ENCODE measurements at regions not wholly inside any gene's neighbourhood (a gene's known extent, or its start where the extent isn't known, plus 50 kb on each side); places are given as distances from the start of the nearest gene placed in this dataset.

DNA sequence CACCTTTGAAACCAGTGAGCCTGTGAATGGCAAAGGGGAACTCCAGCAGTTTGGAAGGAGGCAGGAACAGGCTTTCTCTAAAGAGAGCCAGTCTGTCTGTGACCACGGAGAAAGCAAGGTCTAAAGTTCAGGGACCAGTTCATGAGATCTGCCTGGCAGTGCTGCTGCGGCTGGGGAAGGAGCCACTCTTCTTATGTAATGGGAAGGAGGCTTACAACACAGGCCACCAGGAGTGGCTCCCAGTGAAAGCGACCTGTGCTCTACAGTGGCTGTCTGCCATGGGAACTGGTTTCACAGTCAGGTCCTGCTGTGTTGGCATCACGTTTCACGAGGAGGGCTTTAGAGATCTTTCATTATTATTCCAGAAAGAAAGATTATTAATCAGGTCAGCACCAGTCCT is 291.9 kb upstream of the PRDM1 start (continued):
- peak; percentile 97 for TF ChIP-seq HNF4G (IDR thresholded peaks at IDR 0.05)
- peak; percentile 58 for TF ChIP-seq NR2F2 (IDR thresholded peaks at IDR 0.05)
- peak; percentile 99 for TF ChIP-seq HNF4A (conservative IDR thresholded peaks at IDR 0.05)

DNA sequence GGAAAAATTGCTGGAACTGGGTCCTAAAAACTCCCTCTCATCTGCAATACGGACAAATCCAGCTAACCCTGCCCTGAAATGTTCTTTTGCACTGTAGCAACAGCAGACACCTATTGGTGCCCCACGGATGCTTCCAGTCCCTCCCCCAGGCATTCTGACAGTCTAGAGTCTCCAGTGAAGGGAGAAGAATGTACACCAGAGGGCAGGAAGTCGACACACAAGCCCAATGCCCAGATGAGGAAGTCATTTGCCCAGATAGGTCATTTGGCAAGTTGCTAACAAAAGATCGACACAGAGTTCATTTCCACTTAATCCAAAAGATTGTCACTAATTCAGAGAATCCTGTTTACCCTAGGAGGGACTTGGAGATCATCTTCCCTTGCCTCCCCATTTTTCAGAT is 293.0 kb upstream of the PRDM1 start:
- WGBS = 15% methylated on average over 4 of the region's 4 CpGs
- Histone ChIP-seq H3K9me3 (ENCODE audit: control insufficient read depth in 4 of 4, low read length in 3 of 4) (no peaks in the 10 kb centered on the region), H3K36me3 (ENCODE audit: control insufficient read depth in 4 of 4, insufficient read depth in 3 of 4, low read depth in 1 of 4, low read length in 3 of 4) (no peaks in the 10 kb centered on the region), H3K27ac (ENCODE audit: low read depth in 1 of 2, low read length in 2 of 2) (peak overlapping the region; percentile 64 to 72), H3K27me3 (ENCODE audit: control insufficient read depth in 4 of 4, insufficient read depth in 4 of 4, low read length in 3 of 4) (no peaks in the 10 kb centered on the region), H3K9ac (ENCODE audit: low read depth in 1 of 2, low read length in 2 of 2) (no peak overlapping the region), H3K4me3 (ENCODE audit: low read depth in 1 of 3, low read length in 3 of 3) (no peak overlapping the region), H3K4me1 (ENCODE audit: control insufficient read depth in 4 of 4, insufficient read depth in 4 of 4, low read length in 3 of 4) (peaks cover 10 to 67% (median 48%) of the 10 kb centered on the region in 4 donors)
- no peak for DNase-seq (ENCODE audit: low spot score)
- TF ChIP-seq HNF4G (IDR thresholded peaks at IDR 0.05) = peak; percentile 67
- TF ChIP-seq, protein P1, sequence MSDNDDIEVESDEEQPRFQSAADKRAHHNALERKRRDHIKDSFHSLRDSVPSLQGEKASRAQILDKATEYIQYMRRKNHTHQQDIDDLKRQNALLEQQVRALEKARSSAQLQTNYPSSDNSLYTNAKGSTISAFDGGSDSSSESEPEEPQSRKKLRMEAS (IDR thresholded peaks at IDR 0.05) = no peak
- TF ChIP-seq GABPA (IDR thresholded peaks at IDR 0.05 in 1 of 2, conservative IDR thresholded peaks at IDR 0.05 in 1 of 2) = no peak
- peak; percentile 74 to 86 for TF ChIP-seq HNF4A (conservative IDR thresholded peaks at IDR 0.05)
- no peak for TF ChIP-seq FOXA2 (IDR thresholded peaks at IDR 0.05)
- no peak for TF ChIP-seq NR2F2 (IDR thresholded peaks at IDR 0.05)
- TF ChIP-seq, protein P2, sequence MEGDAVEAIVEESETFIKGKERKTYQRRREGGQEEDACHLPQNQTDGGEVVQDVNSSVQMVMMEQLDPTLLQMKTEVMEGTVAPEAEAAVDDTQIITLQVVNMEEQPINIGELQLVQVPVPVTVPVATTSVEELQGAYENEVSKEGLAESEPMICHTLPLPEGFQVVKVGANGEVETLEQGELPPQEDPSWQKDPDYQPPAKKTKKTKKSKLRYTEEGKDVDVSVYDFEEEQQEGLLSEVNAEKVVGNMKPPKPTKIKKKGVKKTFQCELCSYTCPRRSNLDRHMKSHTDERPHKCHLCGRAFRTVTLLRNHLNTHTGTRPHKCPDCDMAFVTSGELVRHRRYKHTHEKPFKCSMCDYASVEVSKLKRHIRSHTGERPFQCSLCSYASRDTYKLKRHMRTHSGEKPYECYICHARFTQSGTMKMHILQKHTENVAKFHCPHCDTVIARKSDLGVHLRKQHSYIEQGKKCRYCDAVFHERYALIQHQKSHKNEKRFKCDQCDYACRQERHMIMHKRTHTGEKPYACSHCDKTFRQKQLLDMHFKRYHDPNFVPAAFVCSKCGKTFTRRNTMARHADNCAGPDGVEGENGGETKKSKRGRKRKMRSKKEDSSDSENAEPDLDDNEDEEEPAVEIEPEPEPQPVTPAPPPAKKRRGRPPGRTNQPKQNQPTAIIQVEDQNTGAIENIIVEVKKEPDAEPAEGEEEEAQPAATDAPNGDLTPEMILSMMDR (IDR thresholded peaks at IDR 0.05; ENCODE audit: low read depth, low read length, missing input control) = peak; percentile 45
- no peak for TF ChIP-seq TAF1 (conservative IDR thresholded peaks at IDR 0.05)
- TF ChIP-seq FOXA1 (IDR thresholded peaks at IDR 0.05) = no peak
- peak; percentile 82 to 84 for TF ChIP-seq RAD21 (IDR thresholded peaks at IDR 0.05)
- TF ChIP-seq, protein P3, sequence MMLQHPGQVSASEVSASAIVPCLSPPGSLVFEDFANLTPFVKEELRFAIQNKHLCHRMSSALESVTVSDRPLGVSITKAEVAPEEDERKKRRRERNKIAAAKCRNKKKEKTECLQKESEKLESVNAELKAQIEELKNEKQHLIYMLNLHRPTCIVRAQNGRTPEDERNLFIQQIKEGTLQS (IDR thresholded peaks at IDR 0.05) = no peak
- TF ChIP-seq, protein P4, sequence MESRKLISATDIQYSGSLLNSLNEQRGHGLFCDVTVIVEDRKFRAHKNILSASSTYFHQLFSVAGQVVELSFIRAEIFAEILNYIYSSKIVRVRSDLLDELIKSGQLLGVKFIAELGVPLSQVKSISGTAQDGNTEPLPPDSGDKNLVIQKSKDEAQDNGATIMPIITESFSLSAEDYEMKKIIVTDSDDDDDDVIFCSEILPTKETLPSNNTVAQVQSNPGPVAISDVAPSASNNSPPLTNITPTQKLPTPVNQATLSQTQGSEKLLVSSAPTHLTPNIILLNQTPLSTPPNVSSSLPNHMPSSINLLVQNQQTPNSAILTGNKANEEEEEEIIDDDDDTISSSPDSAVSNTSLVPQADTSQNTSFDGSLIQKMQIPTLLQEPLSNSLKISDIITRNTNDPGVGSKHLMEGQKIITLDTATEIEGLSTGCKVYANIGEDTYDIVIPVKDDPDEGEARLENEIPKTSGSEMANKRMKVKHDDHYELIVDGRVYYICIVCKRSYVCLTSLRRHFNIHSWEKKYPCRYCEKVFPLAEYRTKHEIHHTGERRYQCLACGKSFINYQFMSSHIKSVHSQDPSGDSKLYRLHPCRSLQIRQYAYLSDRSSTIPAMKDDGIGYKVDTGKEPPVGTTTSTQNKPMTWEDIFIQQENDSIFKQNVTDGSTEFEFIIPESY (IDR thresholded peaks at IDR 0.05) = no peak
- no peak for TF ChIP-seq YY1 (IDR thresholded peaks at IDR 0.05)
- TF ChIP-seq EGR1 (IDR thresholded peaks at IDR 0.05; ENCODE audit: low read depth in 2 of 2) = no peak
- TF ChIP-seq JUND (IDR thresholded peaks at IDR 0.05) = no peak
- peak; percentile 68 to 80 for TF ChIP-seq RXRA (IDR thresholded peaks at IDR 0.05)
- peak; percentile 78 for TF ChIP-seq SP1 (IDR thresholded peaks at IDR 0.05)
- TF ChIP-seq, protein P5, sequence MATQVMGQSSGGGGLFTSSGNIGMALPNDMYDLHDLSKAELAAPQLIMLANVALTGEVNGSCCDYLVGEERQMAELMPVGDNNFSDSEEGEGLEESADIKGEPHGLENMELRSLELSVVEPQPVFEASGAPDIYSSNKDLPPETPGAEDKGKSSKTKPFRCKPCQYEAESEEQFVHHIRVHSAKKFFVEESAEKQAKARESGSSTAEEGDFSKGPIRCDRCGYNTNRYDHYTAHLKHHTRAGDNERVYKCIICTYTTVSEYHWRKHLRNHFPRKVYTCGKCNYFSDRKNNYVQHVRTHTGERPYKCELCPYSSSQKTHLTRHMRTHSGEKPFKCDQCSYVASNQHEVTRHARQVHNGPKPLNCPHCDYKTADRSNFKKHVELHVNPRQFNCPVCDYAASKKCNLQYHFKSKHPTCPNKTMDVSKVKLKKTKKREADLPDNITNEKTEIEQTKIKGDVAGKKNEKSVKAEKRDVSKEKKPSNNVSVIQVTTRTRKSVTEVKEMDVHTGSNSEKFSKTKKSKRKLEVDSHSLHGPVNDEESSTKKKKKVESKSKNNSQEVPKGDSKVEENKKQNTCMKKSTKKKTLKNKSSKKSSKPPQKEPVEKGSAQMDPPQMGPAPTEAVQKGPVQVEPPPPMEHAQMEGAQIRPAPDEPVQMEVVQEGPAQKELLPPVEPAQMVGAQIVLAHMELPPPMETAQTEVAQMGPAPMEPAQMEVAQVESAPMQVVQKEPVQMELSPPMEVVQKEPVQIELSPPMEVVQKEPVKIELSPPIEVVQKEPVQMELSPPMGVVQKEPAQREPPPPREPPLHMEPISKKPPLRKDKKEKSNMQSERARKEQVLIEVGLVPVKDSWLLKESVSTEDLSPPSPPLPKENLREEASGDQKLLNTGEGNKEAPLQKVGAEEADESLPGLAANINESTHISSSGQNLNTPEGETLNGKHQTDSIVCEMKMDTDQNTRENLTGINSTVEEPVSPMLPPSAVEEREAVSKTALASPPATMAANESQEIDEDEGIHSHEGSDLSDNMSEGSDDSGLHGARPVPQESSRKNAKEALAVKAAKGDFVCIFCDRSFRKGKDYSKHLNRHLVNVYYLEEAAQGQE (IDR thresholded peaks at IDR 0.05) = peak; percentile 33
